GM21381 (cell line): ENCODE measurements at regions not wholly inside any gene's neighbourhood (a gene's known extent, or its start where the extent isn't known, plus 50 kb on each side); places are given as distances from the start of the nearest gene placed in this dataset.

Source experiments
- ATAC-seq: cut with Tn5 transposase; IDR thresholded peaks from one replicate; pipeline ENCODE4 v1.9.1; 2021; ENCODE audit warnings: mild to moderate bottlenecking, moderate library complexity; ENCODE audit not compliant: unreplicated experiment

- ATAC-seq = no peak
These were observed 1122.2 kb downstream of the OLFM4 start for GRCh38 chr13:54150851-54151250.

GRCh38 chr13:54162069-54162468, 1133.5 kb downstream of the OLFM4 start:
- no peak for ATAC-seq

- no peak for ATAC-seq
These were observed 1137.1 kb downstream of the OLFM4 start for GRCh38 chr13:54165581-54166215.

GRCh38 chr13:54173996-54174395, 1145.4 kb downstream of the OLFM4 start:
- no peak for ATAC-seq

- ATAC-seq = no peak
These were observed 1146.9 kb downstream of the OLFM4 start for GRCh38 chr13:54175466-54175865.

GRCh38 chr13:54177466-54177865, 1148.9 kb downstream of the OLFM4 start:
- ATAC-seq = no peak

GRCh38 chr13:54183166-54183565, 1154.6 kb downstream of the OLFM4 start:
- ATAC-seq = no peak

- no peak for ATAC-seq
These were observed 1155.1 kb downstream of the OLFM4 start for GRCh38 chr13:54183728-54184127.

- no peak for ATAC-seq
These were observed 1156.0 kb downstream of the OLFM4 start for GRCh38 chr13:54184576-54184975.

- no peak for ATAC-seq
These were observed 1156.5 kb downstream of the OLFM4 start for GRCh38 chr13:54185101-54185500.

GRCh38 chr13:54185785-54186184, 1157.2 kb downstream of the OLFM4 start:
- ATAC-seq = no peak

- ATAC-seq = no peak
These were observed 1158.8 kb downstream of the OLFM4 start for GRCh38 chr13:54187461-54187860.

GRCh38 chr13:54194233-54195024, 1165.8 kb downstream of the OLFM4 start:
- no peak for ATAC-seq

- ATAC-seq = no peak
These were observed 1168.1 kb downstream of the OLFM4 start for GRCh38 chr13:54196684-54197083.

GRCh38 chr13:54198911-54199310, 1170.3 kb downstream of the OLFM4 start:
- ATAC-seq = no peak

GRCh38 chr13:54206626-54207025, 1178.0 kb downstream of the OLFM4 start:
- ATAC-seq = no peak

GRCh38 chr13:54210397-54211049, 1181.9 kb downstream of the OLFM4 start:
- no peak for ATAC-seq

GRCh38 chr13:54216221-54216620, 1187.6 kb downstream of the OLFM4 start:
- ATAC-seq = no peak

- no peak for ATAC-seq
These were observed 1198.3 kb downstream of the OLFM4 start for GRCh38 chr13:54226876-54227275.

- no peak for ATAC-seq
These were observed 1204.1 kb downstream of the OLFM4 start for GRCh38 chr13:54232700-54233099.

- ATAC-seq = no peak
These were observed 1206.0 kb downstream of the OLFM4 start for GRCh38 chr13:54234607-54235006.

GRCh38 chr13:54241719-54242118, 1213.1 kb downstream of the OLFM4 start:
- no peak for ATAC-seq
